ENCODE measurements at regions not wholly inside any gene's neighbourhood (a gene's known extent, or its start where the extent isn't known, plus 50 kb on each side); places are given as distances from the start of the nearest gene placed in this dataset.
A peak's percentile ranks its signal among the peaks of the same experiment; 100 is the strongest.

DNA sequence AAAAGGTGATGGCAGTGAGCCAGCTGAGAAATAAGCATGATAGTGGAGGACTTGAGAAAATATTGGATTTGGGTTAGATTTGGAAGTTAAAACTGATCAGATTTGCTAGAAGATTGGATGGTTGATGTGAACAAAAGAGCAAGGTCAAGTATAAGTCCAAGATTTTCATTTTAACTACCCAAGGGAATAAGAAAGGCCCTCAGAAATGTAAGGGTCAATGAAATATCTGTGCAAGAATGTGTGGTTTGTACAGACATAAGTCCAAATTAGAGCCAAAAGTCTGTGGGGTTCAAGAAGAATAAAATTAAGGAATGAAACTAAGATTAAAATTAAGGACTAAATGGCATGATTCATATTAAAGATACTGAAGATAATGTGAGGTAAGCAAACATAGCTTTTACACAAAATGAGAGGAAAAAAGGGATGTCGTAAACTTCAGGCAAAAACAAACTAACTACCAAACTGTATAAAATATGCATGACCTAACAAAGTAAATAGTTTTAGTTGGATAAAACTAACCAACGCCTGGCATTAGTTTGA lies 78.4 kb upstream of the CACNA2D1 start:
- DNase-seq (ENCODE audit: low read depth): no peak
- TF ChIP-seq, protein P1, sequence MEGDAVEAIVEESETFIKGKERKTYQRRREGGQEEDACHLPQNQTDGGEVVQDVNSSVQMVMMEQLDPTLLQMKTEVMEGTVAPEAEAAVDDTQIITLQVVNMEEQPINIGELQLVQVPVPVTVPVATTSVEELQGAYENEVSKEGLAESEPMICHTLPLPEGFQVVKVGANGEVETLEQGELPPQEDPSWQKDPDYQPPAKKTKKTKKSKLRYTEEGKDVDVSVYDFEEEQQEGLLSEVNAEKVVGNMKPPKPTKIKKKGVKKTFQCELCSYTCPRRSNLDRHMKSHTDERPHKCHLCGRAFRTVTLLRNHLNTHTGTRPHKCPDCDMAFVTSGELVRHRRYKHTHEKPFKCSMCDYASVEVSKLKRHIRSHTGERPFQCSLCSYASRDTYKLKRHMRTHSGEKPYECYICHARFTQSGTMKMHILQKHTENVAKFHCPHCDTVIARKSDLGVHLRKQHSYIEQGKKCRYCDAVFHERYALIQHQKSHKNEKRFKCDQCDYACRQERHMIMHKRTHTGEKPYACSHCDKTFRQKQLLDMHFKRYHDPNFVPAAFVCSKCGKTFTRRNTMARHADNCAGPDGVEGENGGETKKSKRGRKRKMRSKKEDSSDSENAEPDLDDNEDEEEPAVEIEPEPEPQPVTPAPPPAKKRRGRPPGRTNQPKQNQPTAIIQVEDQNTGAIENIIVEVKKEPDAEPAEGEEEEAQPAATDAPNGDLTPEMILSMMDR (conservative IDR thresholded peaks at IDR 0.05; ENCODE audit: low read length): no peak
- no peak overlapping the region for H3K4me3 ChIP-seq (ENCODE audit: low read length)

DNA sequence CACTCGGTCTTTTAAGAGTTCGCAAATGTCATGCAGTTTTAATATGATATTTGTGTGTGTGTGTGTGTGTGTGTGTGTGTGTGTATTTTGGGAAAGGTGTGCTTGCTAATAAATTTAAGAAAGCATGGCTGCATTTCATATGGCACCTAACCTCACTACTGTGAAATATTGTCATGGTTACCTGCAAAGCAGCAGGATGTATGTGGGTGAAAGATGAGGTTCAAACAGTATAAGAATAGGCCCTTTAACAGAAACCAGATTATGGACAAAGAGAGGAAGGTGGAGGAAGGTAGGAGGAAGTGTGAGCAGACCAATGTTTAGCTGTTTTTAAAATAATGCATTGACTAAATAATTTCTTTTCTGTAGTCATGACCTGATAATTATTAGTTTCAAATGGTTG lies 73.5 kb upstream of the CACNA2D1 start:
- H3K4me3 ChIP-seq (ENCODE audit: low read length): no peak overlapping the region
- no peak for DNase-seq (ENCODE audit: low read depth)
- TF ChIP-seq, protein P1 (conservative IDR thresholded peaks at IDR 0.05; ENCODE audit: low read length): no peak

DNA sequence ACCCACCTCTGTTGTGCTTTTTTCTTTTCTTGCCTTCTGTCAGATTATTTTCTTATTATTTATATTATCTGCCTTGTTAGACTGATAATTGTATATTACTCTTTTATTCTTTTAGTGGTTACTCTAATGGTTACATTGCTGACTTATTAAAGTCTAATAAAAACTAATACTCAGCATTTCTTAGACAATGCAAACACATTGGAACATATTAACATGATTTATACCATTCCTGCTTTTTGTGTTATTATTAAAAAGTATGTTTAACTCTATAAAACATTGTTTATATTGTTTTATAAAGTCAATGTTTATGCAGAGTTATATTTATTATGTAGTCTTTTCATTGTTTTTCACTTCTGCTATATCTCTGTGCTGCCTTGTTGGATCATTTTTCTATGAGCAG lies 68.0 kb upstream of the CACNA2D1 start:
- H3K4me3 ChIP-seq (ENCODE audit: low read length): no peak overlapping the region
- DNase-seq (ENCODE audit: low read depth): no peak
- TF ChIP-seq, protein P1 (conservative IDR thresholded peaks at IDR 0.05; ENCODE audit: low read length): no peak

DNA sequence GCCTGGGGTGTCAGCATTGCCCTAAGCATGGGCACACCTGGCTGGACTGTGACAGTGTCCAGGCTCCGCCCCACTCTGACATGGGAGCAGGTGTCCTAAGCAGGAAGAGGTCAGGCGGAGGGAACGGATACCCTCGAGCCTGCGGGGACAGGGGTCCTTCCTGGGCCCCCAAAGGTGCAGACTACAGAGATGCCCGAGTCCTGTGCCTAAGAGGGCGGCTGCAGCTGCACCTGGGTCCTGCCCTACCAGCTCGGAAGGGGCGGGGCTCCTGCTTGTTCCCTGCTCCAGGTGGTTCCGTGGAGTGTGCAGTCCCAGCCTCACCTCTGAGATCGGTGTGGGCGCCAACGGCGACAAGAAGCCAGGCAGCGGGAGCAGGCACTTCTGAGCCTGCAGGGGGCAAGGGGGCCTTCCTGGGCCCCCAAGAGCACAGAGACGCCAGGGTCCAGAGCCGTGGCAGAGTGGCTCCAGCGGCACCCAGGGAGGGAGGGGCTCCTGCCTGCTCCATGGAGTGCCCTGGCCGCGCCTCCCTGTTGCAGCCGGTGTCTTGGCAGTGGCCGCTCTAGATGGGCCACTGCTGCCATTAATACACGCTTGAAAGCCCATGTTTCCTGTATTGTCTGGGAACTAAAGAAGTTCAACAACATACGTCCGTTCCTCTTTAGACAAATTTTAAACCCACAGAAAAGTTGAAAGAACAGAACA lies 64.5 kb upstream of the CACNA2D1 start:
- TF ChIP-seq, protein P1 (conservative IDR thresholded peaks at IDR 0.05; ENCODE audit: low read length): no peak
- H3K4me3 ChIP-seq (ENCODE audit: low read length): no peak overlapping the region

DNA sequence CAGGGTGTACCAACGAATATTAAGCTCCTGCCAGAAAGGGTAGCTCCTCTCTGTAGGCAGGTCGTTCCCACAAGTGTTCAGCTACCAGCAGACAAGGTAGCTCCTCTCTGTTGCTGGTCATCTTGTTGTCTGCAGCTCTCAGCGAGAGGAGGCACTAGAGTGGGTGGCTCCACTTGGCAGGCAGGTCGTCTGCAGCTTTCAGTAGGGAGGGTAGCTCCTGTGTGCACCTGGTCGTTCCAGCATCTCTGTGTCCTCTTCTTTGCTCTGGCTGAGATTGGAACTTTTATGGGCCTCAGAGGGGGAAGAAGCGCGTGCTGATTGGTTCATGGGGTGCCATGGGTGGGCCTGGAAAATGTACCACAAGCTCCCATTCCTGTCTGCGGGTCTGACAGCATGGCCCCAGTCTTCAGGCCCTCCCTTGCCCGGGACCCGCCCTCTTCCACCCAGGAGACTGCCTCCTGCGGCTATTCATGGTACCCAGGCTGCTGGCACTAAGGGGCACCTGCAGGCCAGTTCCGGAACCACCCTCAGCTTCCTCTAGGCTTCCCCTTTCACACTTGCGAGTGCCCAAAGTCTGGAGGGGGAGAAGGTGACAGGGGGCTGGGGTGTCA lies 63.9 kb upstream of the CACNA2D1 start:
- no peak for DNase-seq (ENCODE audit: low read depth)
- TF ChIP-seq, protein P1 (conservative IDR thresholded peaks at IDR 0.05; ENCODE audit: low read length): no peak
- H3K4me3 ChIP-seq (ENCODE audit: low read length): no peak overlapping the region

More for the DNA sequence above, 64.5 kb upstream of the CACNA2D1 start:
- no peak for DNase-seq (ENCODE audit: low read depth)

DNA sequence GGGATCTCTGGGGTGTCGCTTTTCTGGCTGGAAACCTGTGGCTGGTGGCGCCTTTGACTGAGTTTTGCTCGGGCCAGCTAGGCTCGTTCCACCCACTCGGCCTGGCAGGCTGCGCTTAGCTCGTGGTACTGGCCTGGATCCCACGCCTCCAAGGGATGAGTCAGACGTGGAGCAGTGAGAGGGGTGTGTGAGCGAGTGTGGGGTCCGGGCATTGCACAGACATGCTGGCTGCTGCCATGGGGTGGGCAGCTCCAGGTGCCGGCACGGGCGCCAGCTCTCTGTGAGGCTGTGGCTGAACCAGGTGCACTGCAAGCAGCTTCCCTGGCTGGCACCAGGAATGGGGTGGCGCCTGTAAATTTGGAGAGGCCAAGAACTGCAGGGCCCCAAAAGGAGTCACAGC lies 63.1 kb upstream of the CACNA2D1 start:
- H3K4me3 ChIP-seq (ENCODE audit: low read length): no peak overlapping the region
- DNase-seq (ENCODE audit: low read depth): peak; percentile 4
- TF ChIP-seq, protein P1 (conservative IDR thresholded peaks at IDR 0.05; ENCODE audit: low read length): no peak

DNA sequence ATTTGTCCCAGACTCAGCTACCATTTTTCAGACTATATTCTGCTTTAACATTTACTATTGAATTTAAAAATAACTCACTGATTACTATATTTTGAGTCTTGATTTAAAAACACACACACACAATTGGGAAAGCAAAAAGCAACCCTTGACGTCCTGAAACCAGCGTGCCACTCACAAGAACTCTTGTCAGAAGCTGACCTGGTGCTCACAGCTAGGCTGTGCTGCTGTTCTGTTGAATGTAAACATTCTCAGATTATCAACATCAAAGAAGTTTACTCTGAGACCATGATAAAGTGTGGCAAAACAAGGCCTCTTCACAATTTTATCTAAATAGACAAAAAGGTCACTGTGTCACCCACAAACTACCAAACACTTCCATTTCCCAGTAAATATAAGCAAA lies 62.6 kb upstream of the CACNA2D1 start:
- TF ChIP-seq, protein P1 (conservative IDR thresholded peaks at IDR 0.05; ENCODE audit: low read length): no peak
- no peak overlapping the region for H3K4me3 ChIP-seq (ENCODE audit: low read length)
- DNase-seq (ENCODE audit: low read depth): no peak

All from AG10803 (cell line).